Lower leg skin (tissue), 4 donors: ENCODE measurements at regions not wholly inside any gene's neighbourhood (a gene's known extent, or its start where the extent isn't known, plus 50 kb on each side); places are given as distances from the start of the nearest gene placed in this dataset.

Source experiments
- DNase-seq, 2 donors: peaks; one replicate each; pipeline ENCODE4 v3.0.0-alpha.2; 2019; ENCODE audit warnings: low spot score in 2 of 2
- H3K4me3 ChIP-seq: fragments of 200-600 bp; sonication (generic); 2 replicates; pipeline ENCODE4 v1.5.1; 2017; ENCODE audit warnings: mild to moderate bottlenecking, low read depth; ENCODE audit not compliant: poor library complexity, severe bottlenecking
- POLR2A ChIP-seq, 2 donors: fragments of 450-650 bp; IDR thresholded peaks; one replicate each; pipeline ENCODE4 v1.6.1; 2016 to 2017; ENCODE audit warnings: antibody characterized with exemption in 2 of 2, mild to moderate bottlenecking in 1 of 2, moderate library complexity in 1 of 2
- WGBS, 2 donors: methylation state at CpG; one replicate each; pipeline ENCODE4 v1.1.5; 2018; 5-methylcytosine and 5-hydroxymethylcytosine counted together
- intact Hi-C: fragments of 100-400 bp; cut with DNase I; formaldehyde crosslinking; loops from one replicate; pipeline ENCODE4 v1.15.0; 2023; ENCODE audit warnings: low total_unique reads
- TF ChIP-seq, protein P1 (sequence below), 3 donors: fragments of 450-650 bp; IDR thresholded peaks; one replicate each; pipeline ENCODE4 v1.5.1; 2016; ENCODE audit warnings: antibody characterized with exemption in 3 of 3, mild to moderate bottlenecking in 3 of 3, moderate library complexity in 2 of 3

DNA sequence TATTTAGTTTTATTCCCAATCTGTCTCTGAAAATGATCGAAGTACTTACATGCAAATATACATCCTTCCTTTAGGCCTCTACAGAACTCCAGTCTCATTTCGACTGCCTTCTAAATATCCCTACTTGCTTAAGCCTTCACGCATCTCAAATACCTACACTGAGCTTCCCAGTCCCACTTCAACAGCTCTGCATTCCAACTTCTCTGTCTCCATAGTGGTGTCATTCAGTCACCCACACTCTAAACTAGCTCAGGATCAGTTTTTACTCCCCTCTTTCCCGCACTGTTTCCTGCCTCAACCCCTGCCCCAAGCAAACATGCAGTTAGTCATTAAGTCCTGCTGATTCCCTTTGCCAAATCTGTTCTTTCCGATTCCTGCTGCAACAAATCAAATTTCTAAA is 91.8 kb upstream of the PREP start:
- intact Hi-C loops, result no loop called here
- no peak for DNase-seq
- 90 to 92% methylated on average over 5 of the region's 5 CpGs for WGBS, 2 donors
- TF ChIP-seq, protein P1, sequence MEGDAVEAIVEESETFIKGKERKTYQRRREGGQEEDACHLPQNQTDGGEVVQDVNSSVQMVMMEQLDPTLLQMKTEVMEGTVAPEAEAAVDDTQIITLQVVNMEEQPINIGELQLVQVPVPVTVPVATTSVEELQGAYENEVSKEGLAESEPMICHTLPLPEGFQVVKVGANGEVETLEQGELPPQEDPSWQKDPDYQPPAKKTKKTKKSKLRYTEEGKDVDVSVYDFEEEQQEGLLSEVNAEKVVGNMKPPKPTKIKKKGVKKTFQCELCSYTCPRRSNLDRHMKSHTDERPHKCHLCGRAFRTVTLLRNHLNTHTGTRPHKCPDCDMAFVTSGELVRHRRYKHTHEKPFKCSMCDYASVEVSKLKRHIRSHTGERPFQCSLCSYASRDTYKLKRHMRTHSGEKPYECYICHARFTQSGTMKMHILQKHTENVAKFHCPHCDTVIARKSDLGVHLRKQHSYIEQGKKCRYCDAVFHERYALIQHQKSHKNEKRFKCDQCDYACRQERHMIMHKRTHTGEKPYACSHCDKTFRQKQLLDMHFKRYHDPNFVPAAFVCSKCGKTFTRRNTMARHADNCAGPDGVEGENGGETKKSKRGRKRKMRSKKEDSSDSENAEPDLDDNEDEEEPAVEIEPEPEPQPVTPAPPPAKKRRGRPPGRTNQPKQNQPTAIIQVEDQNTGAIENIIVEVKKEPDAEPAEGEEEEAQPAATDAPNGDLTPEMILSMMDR (IDR thresholded peaks at IDR 0.05), result no peak
- TF ChIP-seq POLR2A (IDR thresholded peaks at IDR 0.05), result no peak
- H3K4me3 ChIP-seq, result no peak overlapping the region

GRCh38 chr6:105493736-105494135 is 90.9 kb upstream of the PREP start:
- 19 to 22% methylated on average over 2 of the region's 2 CpGs for WGBS, 2 donors
- DNase-seq, result no peak
- intact Hi-C loops, result no loop called here
- TF ChIP-seq, protein P1 (IDR thresholded peaks at IDR 0.05), result no peak
- no peak for TF ChIP-seq POLR2A (IDR thresholded peaks at IDR 0.05)
- no peak overlapping the region for H3K4me3 ChIP-seq

- no peak for TF ChIP-seq POLR2A (IDR thresholded peaks at IDR 0.05)
- TF ChIP-seq, protein P1 (IDR thresholded peaks at IDR 0.05), result no peak
- no peak for DNase-seq
- H3K4me3 ChIP-seq, result no peak overlapping the region
- intact Hi-C loops, result no loop called here
Observed at GRCh38 chr6:105492706-105493673, 90.1 kb upstream of the PREP start.

DNA sequence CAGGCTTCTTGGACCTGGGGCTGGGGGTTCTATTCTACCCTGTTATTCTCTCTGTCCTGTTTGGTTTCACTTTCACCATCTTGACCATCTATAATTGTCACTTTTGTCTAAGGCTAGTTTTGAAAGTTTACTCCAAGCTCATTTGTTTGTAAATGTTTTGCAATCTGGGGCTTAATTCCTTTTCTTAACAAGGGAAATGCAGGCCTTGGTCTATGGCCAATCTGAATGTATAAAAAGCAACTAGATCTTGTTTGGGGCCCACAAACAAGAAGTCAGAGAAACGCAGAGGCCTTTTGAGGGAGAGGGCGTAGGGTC is 86.3 kb upstream of the PREP start:
- WGBS, 2 donors, result 73 to 76% methylated on average over 2 of the region's 2 CpGs
- intact Hi-C loops, result no loop called here
- DNase-seq, result no peak
- TF ChIP-seq, protein P1 (IDR thresholded peaks at IDR 0.05), result no peak
- no peak for TF ChIP-seq POLR2A (IDR thresholded peaks at IDR 0.05)
- no peak overlapping the region for H3K4me3 ChIP-seq

DNA sequence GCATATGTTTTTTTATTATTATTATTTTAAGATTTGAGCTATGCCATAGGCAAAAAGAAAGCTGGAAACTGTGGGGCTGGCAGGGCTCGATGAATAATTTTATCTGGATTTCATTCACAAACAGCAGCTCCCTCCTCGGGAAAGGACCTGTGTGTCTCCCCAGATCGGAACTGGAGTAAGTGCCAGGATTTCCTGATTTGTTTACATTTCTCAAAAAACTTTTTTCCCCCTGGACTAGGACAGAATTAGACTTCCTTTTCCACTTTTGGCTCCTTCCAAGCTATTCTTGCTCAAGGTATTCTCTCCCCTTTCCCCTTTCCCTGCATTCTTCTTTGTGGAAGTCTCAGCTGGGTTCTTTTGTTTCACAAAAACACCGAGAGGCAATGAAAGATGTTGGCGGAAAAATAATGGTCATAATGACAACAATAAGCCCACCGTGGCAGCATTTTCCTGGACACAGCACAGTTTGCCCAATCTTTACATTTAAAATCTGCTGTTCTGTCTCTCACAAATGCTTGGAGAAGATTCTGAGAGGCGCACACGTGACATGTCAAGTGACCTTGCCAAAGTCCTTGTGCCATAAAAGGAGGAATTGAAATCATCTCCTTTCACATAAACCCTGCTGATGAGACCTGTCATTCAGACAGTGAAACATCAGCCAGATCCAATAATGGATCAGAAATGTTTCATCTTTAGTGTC is 85.8 kb upstream of the PREP start:
- TF ChIP-seq POLR2A (IDR thresholded peaks at IDR 0.05), result no peak
- TF ChIP-seq, protein P1 (IDR thresholded peaks at IDR 0.05), result no peak
- intact Hi-C loops, result no loop called here
- no peak overlapping the region for H3K4me3 ChIP-seq
- 38 to 42% methylated on average over 8 of the region's 8 CpGs for WGBS, 2 donors
- no peak for DNase-seq
